MM.1S (cell line): ENCODE measurements at regions not wholly inside any gene's neighbourhood (a gene's known extent, or its start where the extent isn't known, plus 50 kb on each side); places are given as distances from the start of the nearest gene placed in this dataset.

ENCODE experiments used
- EZH2 ChIP-seq: fragments of 300-600 bp; sonication (generic); optimal IDR thresholded peaks from 2 replicates; pipeline ENCODE3; 2017; ENCODE audit warnings: low read depth, mild to moderate bottlenecking, antibody characterized with exemption, low read length, mixed read lengths
- EZH2phosphoT487 ChIP-seq: fragments of 300-600 bp; sonication (generic); IDR thresholded peaks from 2 replicates; pipeline ENCODE4 v1.6.1; 2018; ENCODE audit warnings: antibody characterized with exemption, low read length
- TF ChIP-seq, protein P1 (sequence below): fragments of 300-600 bp; sonication (generic); IDR thresholded peaks from 2 replicates; pipeline ENCODE4 v1.5.1; 2016; ENCODE audit warnings: antibody characterized with exemption, low read length, mixed read lengths

DNA sequence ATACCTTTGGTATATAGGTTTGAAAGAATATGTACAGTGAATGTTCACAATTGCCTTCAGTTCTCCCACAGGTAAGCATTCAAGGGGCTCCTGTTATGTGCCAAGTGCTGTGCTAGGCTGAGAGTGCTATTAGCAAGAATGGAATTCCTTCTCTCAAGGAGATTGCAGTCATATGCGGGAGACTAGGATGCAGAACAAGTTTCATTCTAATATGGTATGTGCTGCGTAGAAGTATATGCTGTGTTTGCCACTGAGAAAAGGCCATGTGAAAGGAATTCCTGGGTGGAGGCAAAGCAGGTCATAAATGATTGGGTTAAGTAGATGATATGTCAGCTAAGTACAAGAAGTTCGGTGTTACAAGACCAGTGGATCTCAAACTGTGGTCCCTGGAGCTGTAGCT, 303.0 kb downstream of the GPATCH2 start:
- TF ChIP-seq, protein P1, sequence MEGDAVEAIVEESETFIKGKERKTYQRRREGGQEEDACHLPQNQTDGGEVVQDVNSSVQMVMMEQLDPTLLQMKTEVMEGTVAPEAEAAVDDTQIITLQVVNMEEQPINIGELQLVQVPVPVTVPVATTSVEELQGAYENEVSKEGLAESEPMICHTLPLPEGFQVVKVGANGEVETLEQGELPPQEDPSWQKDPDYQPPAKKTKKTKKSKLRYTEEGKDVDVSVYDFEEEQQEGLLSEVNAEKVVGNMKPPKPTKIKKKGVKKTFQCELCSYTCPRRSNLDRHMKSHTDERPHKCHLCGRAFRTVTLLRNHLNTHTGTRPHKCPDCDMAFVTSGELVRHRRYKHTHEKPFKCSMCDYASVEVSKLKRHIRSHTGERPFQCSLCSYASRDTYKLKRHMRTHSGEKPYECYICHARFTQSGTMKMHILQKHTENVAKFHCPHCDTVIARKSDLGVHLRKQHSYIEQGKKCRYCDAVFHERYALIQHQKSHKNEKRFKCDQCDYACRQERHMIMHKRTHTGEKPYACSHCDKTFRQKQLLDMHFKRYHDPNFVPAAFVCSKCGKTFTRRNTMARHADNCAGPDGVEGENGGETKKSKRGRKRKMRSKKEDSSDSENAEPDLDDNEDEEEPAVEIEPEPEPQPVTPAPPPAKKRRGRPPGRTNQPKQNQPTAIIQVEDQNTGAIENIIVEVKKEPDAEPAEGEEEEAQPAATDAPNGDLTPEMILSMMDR, result no peak
- TF ChIP-seq EZH2 (no peak), EZH2phosphoT487 (no peak)
